PC-9 (cell line): ENCODE measurements at regions not wholly inside any gene's neighbourhood (a gene's known extent, or its start where the extent isn't known, plus 50 kb on each side); places are given as distances from the start of the nearest gene placed in this dataset.

ENCODE experiments used
- BruUV-seq: library from RNA; stranded (reverse); fragments of 400-500 nt; replicated peaks from 2 replicates; lab custom pipeline; 2021; lab: Mats Ljungman, UMichigan
- CTCF ChIA-PET: fragments of 300-600 bp; sonication (Branson Sonifier 250); formaldehyde crosslinking; loops from one replicate; lab custom pipeline; 2022; ENCODE audit warnings: antibody characterized with exemption; lab: Charles Lee
- POLR2A ChIA-PET: fragments of 300-600 bp; sonication (Branson Sonifier 250); formaldehyde crosslinking; loops from one replicate; lab custom pipeline; 2022; ENCODE audit warnings: antibody characterized with exemption; ENCODE audit not compliant: unreplicated experiment; lab: Charles Lee
- DNase-seq, 2 experiments: peaks; one replicate each; pipeline versions ENCODE4 v3.0.0 to v3.0.0-alpha.2; 2015 to 2022; ENCODE audit warnings: mixed read lengths in 1 of 2
- H2AFZ ChIP-seq: fragments of 200-600 bp; sonication (generic); 2 replicates; pipeline ENCODE4 v1.8.1; 2017; ENCODE audit warnings: antibody characterized with exemption
- H3F3A ChIP-seq: fragments of 200-600 bp; sonication (generic); 2 replicates; pipeline ENCODE4 v1.8.1; 2017; ENCODE audit warnings: antibody characterized with exemption, mild to moderate bottlenecking, low read depth; ENCODE audit not compliant: insufficient read depth
- H3K27ac ChIP-seq: fragments of 200-600 bp; sonication (generic); 2 replicates; pipeline ENCODE4 v1.6.1; 2016; ENCODE audit warnings: mixed run types
- H3K27me3 ChIP-seq: fragments of 200-600 bp; sonication (generic); 2 replicates; pipeline ENCODE4 v1.6.1; 2016; ENCODE audit warnings: low read depth, mixed run types; ENCODE audit not compliant: insufficient read depth
- H3K36me3 ChIP-seq: fragments of 200-600 bp; sonication (generic); 2 replicates; pipeline ENCODE4 v1.6.1; 2016; ENCODE audit warnings: low read depth, mixed run types
- H3K4me1 ChIP-seq: fragments of 200-600 bp; sonication (generic); replicated peaks from 2 replicates; pipeline ENCODE4 v1.6.1; 2016; ENCODE audit warnings: mixed run types; ENCODE audit not compliant: insufficient read depth
- H3K4me2 ChIP-seq: fragments of 200-600 bp; sonication (generic); 2 replicates; pipeline ENCODE4 v1.6.1; 2017; ENCODE audit warnings: mixed run types
- H3K4me3 ChIP-seq: fragments of 200-600 bp; sonication (generic); 2 replicates; pipeline ENCODE4 v1.6.1; 2016; ENCODE audit warnings: mixed run types
- H3K79me2 ChIP-seq: fragments of 200-600 bp; sonication (generic); 2 replicates; pipeline ENCODE4 v1.6.1; 2017; ENCODE audit warnings: low read depth, mixed run types
- H3K9me2 ChIP-seq: fragments of 200-600 bp; sonication (generic); 2 replicates; pipeline ENCODE4 v1.8.1; 2017; ENCODE audit warnings: mild to moderate bottlenecking; ENCODE audit not compliant: insufficient read depth
- H3K9me3 ChIP-seq: fragments of 200-600 bp; sonication (generic); 2 replicates; pipeline ENCODE4 v1.8.1; 2016; ENCODE audit warnings: low read depth; ENCODE audit not compliant: insufficient read depth
- H4K20me1 ChIP-seq: fragments of 200-600 bp; sonication (generic); 2 replicates; pipeline ENCODE4 v1.8.1; 2017; ENCODE audit not compliant: insufficient read depth
- EZH2 ChIP-seq: fragments of 200-600 bp; sonication (generic); IDR thresholded peaks from 2 replicates; pipeline ENCODE4 v1.8.0; 2017; ENCODE audit warnings: antibody characterized with exemption, low read depth
- intact Hi-C: fragments of 100-400 bp; cut with micrococcal nuclease; formaldehyde crosslinking; loops from one replicate; pipeline ENCODE4 v1.10.0; 2022; ENCODE audit not compliant: unreplicated experiment
- TF ChIP-seq, protein P1 (sequence below): fragments of 200-600 bp; sonication (generic); conservative IDR thresholded peaks from 2 replicates; pipeline ENCODE4 v1.6.1; 2017; ENCODE audit warnings: mixed run types, antibody characterized with exemption, mild to moderate bottlenecking, moderate library complexity

DNA sequence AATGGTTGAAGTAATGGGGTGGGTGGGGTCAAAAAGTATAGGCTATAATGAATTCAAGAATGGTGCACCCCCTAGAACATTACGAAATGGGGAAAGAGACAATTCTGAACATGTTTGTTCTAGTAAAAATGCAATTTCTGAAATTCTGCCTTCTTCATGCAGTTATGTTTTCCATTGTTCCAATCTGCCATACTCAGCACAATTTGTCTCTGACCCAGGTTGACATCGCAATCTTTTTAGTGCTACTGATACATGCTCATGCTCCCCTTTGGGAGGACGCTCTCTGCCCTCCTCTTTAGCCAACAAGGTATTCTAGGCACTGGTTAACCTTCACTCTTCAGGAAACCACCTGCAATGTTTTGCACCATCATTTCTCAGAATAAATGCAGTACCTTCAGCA is 1303.9 kb upstream of the PIK3C3 start:
- H3K79me2 ChIP-seq: no peaks in the 10 kb centered on the region
- ChIA-PET POLR2A (no interaction called here), CTCF (no interaction called here)
- no peaks in the 10 kb centered on the region for H3K27me3 ChIP-seq
- H3K4me3 ChIP-seq: no peak overlapping the region
- H3K36me3 ChIP-seq: no peaks in the 10 kb centered on the region
- intact Hi-C loops: no loop called here
- H3F3A ChIP-seq: no peaks in the 10 kb centered on the region
- H4K20me1 ChIP-seq: no peaks in the 10 kb centered on the region
- no peak overlapping the region for H3K4me2 ChIP-seq
- no peaks in the 10 kb centered on the region for H3K4me1 ChIP-seq
- no peak for DNase-seq
- H3K9me2 ChIP-seq: no peaks in the 10 kb centered on the region
- BruUV-seq: no TSS peak
- no peak overlapping the region for H2AFZ ChIP-seq
- no peak overlapping the region for H3K27ac ChIP-seq
- H3K9me3 ChIP-seq: no peaks in the 10 kb centered on the region
- TF ChIP-seq, protein P1, sequence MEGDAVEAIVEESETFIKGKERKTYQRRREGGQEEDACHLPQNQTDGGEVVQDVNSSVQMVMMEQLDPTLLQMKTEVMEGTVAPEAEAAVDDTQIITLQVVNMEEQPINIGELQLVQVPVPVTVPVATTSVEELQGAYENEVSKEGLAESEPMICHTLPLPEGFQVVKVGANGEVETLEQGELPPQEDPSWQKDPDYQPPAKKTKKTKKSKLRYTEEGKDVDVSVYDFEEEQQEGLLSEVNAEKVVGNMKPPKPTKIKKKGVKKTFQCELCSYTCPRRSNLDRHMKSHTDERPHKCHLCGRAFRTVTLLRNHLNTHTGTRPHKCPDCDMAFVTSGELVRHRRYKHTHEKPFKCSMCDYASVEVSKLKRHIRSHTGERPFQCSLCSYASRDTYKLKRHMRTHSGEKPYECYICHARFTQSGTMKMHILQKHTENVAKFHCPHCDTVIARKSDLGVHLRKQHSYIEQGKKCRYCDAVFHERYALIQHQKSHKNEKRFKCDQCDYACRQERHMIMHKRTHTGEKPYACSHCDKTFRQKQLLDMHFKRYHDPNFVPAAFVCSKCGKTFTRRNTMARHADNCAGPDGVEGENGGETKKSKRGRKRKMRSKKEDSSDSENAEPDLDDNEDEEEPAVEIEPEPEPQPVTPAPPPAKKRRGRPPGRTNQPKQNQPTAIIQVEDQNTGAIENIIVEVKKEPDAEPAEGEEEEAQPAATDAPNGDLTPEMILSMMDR: no peak
- no peak for TF ChIP-seq EZH2

DNA sequence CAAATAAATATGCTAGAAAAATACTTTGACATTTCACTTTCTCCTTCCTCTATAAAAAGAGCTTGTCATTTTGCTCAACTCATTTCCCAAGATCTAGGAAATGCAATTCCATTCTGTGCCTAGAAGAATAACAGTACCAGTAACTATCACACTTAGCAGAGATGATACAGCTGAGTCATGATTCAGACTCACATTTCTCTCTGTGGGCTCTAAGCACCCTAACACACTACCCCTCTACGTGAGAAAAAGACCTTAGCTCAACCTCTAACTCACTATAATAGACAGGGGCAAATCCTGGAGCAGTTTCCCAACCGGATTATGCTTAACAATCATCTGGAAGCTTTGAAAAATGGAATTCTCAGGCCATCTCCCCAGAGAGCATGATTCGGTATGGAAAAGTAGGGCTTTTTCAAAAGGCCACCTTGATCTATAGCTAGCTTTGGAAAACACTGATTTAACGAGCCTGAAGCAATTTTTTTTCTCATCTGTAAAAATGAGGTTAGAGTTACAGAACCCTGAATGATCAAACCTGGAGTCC is 1312.3 kb upstream of the PIK3C3 start:
- CTCF ChIA-PET: no interaction called here
- Histone ChIP-seq H3K4me2 (no peak overlapping the region), H3K9me2 (no peaks in the 10 kb centered on the region), H3K4me3 (no peak overlapping the region), H3K4me1 (no peaks in the 10 kb centered on the region), H3K36me3 (no peaks in the 10 kb centered on the region), H3K27me3 (no peaks in the 10 kb centered on the region), H2AFZ (no peak overlapping the region), H3K79me2 (no peaks in the 10 kb centered on the region), H4K20me1 (no peaks in the 10 kb centered on the region), H3K27ac (no peak overlapping the region), H3K9me3 (no peaks in the 10 kb centered on the region), H3F3A (no peaks in the 10 kb centered on the region)
- no peak for TF ChIP-seq EZH2
- TF ChIP-seq, protein P1: no peak
- no peak for DNase-seq
- intact Hi-C loops: no loop called here
- POLR2A ChIA-PET: no interaction called here
- BruUV-seq: no TSS peak

DNA sequence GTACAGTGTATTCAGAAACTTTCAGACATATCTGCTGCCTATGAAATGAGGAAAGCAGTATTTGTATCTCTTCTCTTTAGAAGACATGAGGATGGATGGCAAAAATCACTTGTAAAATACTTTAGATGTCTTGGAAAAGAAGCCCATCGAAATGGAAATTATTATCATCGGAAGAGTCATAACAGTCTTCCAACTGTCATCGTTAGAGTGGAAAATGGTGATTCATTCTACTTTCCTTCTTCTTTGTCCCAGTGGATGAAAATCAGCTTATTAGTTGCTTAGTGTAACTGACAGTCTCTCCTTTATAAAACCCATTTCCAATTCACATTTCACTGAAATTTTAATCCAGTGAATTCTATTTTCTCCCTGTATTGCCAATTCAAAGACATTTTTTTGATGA is 1323.7 kb upstream of the PIK3C3 start:
- Histone ChIP-seq H3K9me3 (no peaks in the 10 kb centered on the region; the same call in 1 of the 2 replicates), H3K27ac (no peak overlapping the region), H3K9me2 (no peaks in the 10 kb centered on the region), H3K79me2 (no peaks in the 10 kb centered on the region), H3K36me3 (no peaks in the 10 kb centered on the region), H3K4me2 (no peak overlapping the region), H4K20me1 (no peaks in the 10 kb centered on the region), H2AFZ (no peak overlapping the region), H3K27me3 (no peaks in the 10 kb centered on the region), H3K4me3 (no peak overlapping the region), H3F3A (no peaks in the 10 kb centered on the region), H3K4me1 (no peaks in the 10 kb centered on the region)
- intact Hi-C loops: no loop called here
- TF ChIP-seq, protein P1: no peak
- CTCF ChIA-PET: no interaction called here
- POLR2A ChIA-PET: no interaction called here
- DNase-seq: no peak
- no TSS peak for BruUV-seq
